ENCODE measurements at regions not wholly inside any gene's neighbourhood (a gene's known extent, or its start where the extent isn't known, plus 50 kb on each side); places are given as distances from the start of the nearest gene placed in this dataset.

GRCh38 chr5:9834871-9835770 lies 205.0 kb upstream of the TAS2R1 start:
- ChIA-PET CTCF (ENCODE audit: unreplicated experiment) (no interaction called here), POLR2A (interaction anchor here (1.2 kb wide), 1 partner anchor 10 kb away, joined by 3 read pairs; no protein-coding TSS in a partner anchor)
- no peaks in the 10 kb centered on the region for H3K36me3 ChIP-seq (ENCODE audit: insufficient read depth, low read length)
- no peak for TF ChIP-seq EZH2phosphoT487 (IDR thresholded peaks at IDR 0.05; ENCODE audit: borderline replicate concordance, low read depth, low read length)
- TF ChIP-seq, protein P1, sequence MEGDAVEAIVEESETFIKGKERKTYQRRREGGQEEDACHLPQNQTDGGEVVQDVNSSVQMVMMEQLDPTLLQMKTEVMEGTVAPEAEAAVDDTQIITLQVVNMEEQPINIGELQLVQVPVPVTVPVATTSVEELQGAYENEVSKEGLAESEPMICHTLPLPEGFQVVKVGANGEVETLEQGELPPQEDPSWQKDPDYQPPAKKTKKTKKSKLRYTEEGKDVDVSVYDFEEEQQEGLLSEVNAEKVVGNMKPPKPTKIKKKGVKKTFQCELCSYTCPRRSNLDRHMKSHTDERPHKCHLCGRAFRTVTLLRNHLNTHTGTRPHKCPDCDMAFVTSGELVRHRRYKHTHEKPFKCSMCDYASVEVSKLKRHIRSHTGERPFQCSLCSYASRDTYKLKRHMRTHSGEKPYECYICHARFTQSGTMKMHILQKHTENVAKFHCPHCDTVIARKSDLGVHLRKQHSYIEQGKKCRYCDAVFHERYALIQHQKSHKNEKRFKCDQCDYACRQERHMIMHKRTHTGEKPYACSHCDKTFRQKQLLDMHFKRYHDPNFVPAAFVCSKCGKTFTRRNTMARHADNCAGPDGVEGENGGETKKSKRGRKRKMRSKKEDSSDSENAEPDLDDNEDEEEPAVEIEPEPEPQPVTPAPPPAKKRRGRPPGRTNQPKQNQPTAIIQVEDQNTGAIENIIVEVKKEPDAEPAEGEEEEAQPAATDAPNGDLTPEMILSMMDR (conservative IDR thresholded peaks at IDR 0.05; ENCODE audit: low read length) = 0 out of 2 replicates have a peak, but pooled peaks have one; percentile 11
- no TSS peak for BruUV-seq (replicated peaks)
- no peak overlapping the region for H2AFZ ChIP-seq (ENCODE audit: low read length)
- H3K4me1 ChIP-seq (ENCODE audit: insufficient read depth, low read length, poor library complexity, severe bottlenecking) = no peaks in the 10 kb centered on the region
- no peaks in the 10 kb centered on the region for H3K9me3 ChIP-seq (ENCODE audit: low read length)
- H3K4me3 ChIP-seq (ENCODE audit: low read depth, low read length, poor library complexity, severe bottlenecking) = no peak overlapping the region
- no peak overlapping the region for H3K4me2 ChIP-seq (ENCODE audit: low read length)
- intact Hi-C loops (cut with micrococcal nuclease; ENCODE audit: unreplicated experiment) = no loop called here
- no peaks in the 10 kb centered on the region for H4K20me1 ChIP-seq (ENCODE audit: insufficient read depth, low read length)
- H3K9me2 ChIP-seq (ENCODE audit: insufficient read depth, low read length) = no peaks in the 10 kb centered on the region
- no peaks in the 10 kb centered on the region for H3K79me2 ChIP-seq (ENCODE audit: insufficient read depth, low read depth, low read length)
- DNase-seq (ENCODE audit: low spot score) = no peak
- no peak overlapping the region for H3K27ac ChIP-seq (ENCODE audit: low read depth, low read length, poor library complexity, severe bottlenecking)

DNA sequence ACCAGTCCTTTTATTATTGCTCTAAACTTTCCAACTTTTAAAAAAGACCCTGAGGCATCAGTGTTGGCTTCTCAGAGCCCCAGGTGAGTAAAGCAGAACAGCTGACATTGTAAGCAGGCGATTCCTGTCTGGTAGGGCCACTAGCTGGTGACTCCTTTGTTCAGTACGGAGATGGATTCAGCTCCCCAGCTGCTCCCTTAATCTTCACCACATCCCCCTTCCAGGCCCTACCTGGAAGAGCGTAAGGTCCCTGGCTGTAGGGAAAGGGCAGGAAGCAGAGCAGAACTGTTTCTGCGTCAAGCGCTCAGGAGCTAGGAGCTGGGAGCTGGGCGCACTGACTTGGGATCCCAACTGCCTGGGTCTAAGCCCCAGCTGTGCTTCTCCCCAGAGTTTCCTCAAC lies 203.7 kb upstream of the TAS2R1 start:
- intact Hi-C loops (cut with micrococcal nuclease; ENCODE audit: unreplicated experiment) = no loop called here
- BruUV-seq (replicated peaks) = no TSS peak
- Histone ChIP-seq H3K4me3 (ENCODE audit: low read depth, low read length, poor library complexity, severe bottlenecking) (no peak overlapping the region), H3K4me2 (ENCODE audit: low read length) (no peak overlapping the region), H2AFZ (ENCODE audit: low read length) (no peak overlapping the region), H3K36me3 (ENCODE audit: insufficient read depth, low read length) (no peaks in the 10 kb centered on the region), H3K27ac (ENCODE audit: low read depth, low read length, poor library complexity, severe bottlenecking) (no peak overlapping the region), H3K79me2 (ENCODE audit: insufficient read depth, low read depth, low read length) (no peaks in the 10 kb centered on the region), H3K4me1 (ENCODE audit: insufficient read depth, low read length, poor library complexity, severe bottlenecking) (no peaks in the 10 kb centered on the region), H3K9me3 (ENCODE audit: low read length) (no peaks in the 10 kb centered on the region), H4K20me1 (ENCODE audit: insufficient read depth, low read length) (no peaks in the 10 kb centered on the region), H3K9me2 (ENCODE audit: insufficient read depth, low read length) (no peaks in the 10 kb centered on the region)
- ChIA-PET CTCF (ENCODE audit: unreplicated experiment) (no interaction called here), POLR2A (interaction anchor here (1.2 kb wide), 1 partner anchor 8 kb away, joined by 3 read pairs; no protein-coding TSS in a partner anchor)
- TF ChIP-seq, protein P1 (conservative IDR thresholded peaks at IDR 0.05; ENCODE audit: low read length) = no peak
- TF ChIP-seq EZH2phosphoT487 (IDR thresholded peaks at IDR 0.05; ENCODE audit: borderline replicate concordance, low read depth, low read length) = no peak
- no peak for DNase-seq (ENCODE audit: low spot score)

GRCh38 chr5:9832921-9833320 lies 202.8 kb upstream of the TAS2R1 start:
- intact Hi-C loops (cut with micrococcal nuclease; ENCODE audit: unreplicated experiment) = no loop called here
- Histone ChIP-seq H3K4me3 (ENCODE audit: low read depth, low read length, poor library complexity, severe bottlenecking) (no peak overlapping the region), H2AFZ (ENCODE audit: low read length) (no peak overlapping the region), H3K27ac (ENCODE audit: low read depth, low read length, poor library complexity, severe bottlenecking) (no peak overlapping the region), H3K4me2 (ENCODE audit: low read length) (no peak overlapping the region), H3K79me2 (ENCODE audit: insufficient read depth, low read depth, low read length) (no peaks in the 10 kb centered on the region), H3K9me2 (ENCODE audit: insufficient read depth, low read length) (no peaks in the 10 kb centered on the region), H4K20me1 (ENCODE audit: insufficient read depth, low read length) (no peaks in the 10 kb centered on the region), H3K36me3 (ENCODE audit: insufficient read depth, low read length) (no peaks in the 10 kb centered on the region), H3K9me3 (ENCODE audit: low read length) (no peaks in the 10 kb centered on the region), H3K4me1 (ENCODE audit: insufficient read depth, low read length, poor library complexity, severe bottlenecking) (no peaks in the 10 kb centered on the region)
- CTCF ChIA-PET (ENCODE audit: unreplicated experiment) = no interaction called here
- TF ChIP-seq, protein P1 (conservative IDR thresholded peaks at IDR 0.05; ENCODE audit: low read length) = no peak
- no peak for TF ChIP-seq EZH2phosphoT487 (IDR thresholded peaks at IDR 0.05; ENCODE audit: borderline replicate concordance, low read depth, low read length)
- no TSS peak for BruUV-seq (replicated peaks)
- POLR2A ChIA-PET = interaction anchor here (1.0 kb wide), 1 partner anchor 18 kb away, joined by 3 read pairs; no protein-coding TSS in a partner anchor
- DNase-seq (ENCODE audit: low spot score) = no peak
